Ascending aorta (tissue), 2 donors: ENCODE measurements at regions not wholly inside any gene's neighbourhood (a gene's known extent, or its start where the extent isn't known, plus 50 kb on each side); places are given as distances from the start of the nearest gene placed in this dataset.

Experiments
- DNase-seq, 2 donors: peaks; one replicate each; pipeline ENCODE4 v3.0.0-alpha.2; 2019; ENCODE audit warnings: low spot score in 2 of 2
- H3K27ac ChIP-seq, 2 donors: fragments of 200-600 bp; sonication (generic); one replicate each; pipeline ENCODE4 v1.5.1; 2016 to 2017; ENCODE audit warnings: mild to moderate bottlenecking in 1 of 2
- H3K27me3 ChIP-seq: fragments of 200-600 bp; sonication (generic); one replicate; pipeline ENCODE4 v1.5.1; 2017
- H3K36me3 ChIP-seq, 2 donors: fragments of 200-600 bp; sonication (generic); one replicate each; pipeline ENCODE4 v1.5.1; 2016
- H3K4me1 ChIP-seq, 2 donors: fragments of 200-600 bp; sonication (generic); one replicate each; pipeline ENCODE4 v1.5.1; 2016 to 2017; ENCODE audit warnings: mild to moderate bottlenecking in 1 of 2
- H3K4me3 ChIP-seq, 2 donors: fragments of 200-600 bp; sonication (generic); one replicate each; pipeline ENCODE4 v1.5.1; 2016 to 2017; ENCODE audit warnings: mild to moderate bottlenecking in 1 of 2
- H3K9me3 ChIP-seq, 2 donors: fragments of 200-600 bp; sonication (generic); one replicate each; pipeline ENCODE4 v1.5.1; 2016
- intact Hi-C: fragments of 100-400 bp; cut with DNase I; formaldehyde crosslinking; loops from one replicate; pipeline ENCODE4 v1.15.1; 2023
- TF ChIP-seq, protein P1 (sequence below), 3 experiments: fragments of 200-600 bp in 2 of 3; fragments of 450-650 bp in 1 of 3; sonication (generic) in 2 of 3; IDR thresholded peaks; one replicate each; pipeline ENCODE4 v1.5.1; 2016 to 2019; ENCODE audit warnings: antibody characterized with exemption in 3 of 3, mild to moderate bottlenecking in 1 of 3, moderate library complexity in 1 of 3

DNA sequence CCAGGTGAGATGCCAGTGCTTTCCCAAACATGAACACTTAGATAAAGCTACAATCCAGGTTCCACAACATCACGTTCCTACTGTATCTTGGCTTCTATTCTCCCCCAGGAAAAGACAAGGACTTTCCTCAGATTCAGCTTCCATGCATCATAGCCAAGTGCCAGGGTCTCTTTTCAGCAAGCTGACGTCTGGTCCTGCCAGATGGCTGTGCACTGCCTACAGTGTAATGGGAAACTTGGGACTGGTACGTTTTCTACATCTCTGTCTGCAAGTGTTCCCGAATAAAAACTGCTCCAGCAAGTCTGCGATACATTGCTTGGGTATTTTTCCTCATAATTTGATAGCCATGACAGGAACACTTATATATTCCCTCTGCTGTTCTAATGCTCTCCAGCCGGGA lies 412.5 kb downstream of the FAM181B start:
- no peaks in the 10 kb centered on the region for H3K9me3 ChIP-seq
- no peaks in the 10 kb centered on the region for H3K36me3 ChIP-seq
- no peaks in the 10 kb centered on the region for H3K4me1 ChIP-seq
- TF ChIP-seq, protein P1, sequence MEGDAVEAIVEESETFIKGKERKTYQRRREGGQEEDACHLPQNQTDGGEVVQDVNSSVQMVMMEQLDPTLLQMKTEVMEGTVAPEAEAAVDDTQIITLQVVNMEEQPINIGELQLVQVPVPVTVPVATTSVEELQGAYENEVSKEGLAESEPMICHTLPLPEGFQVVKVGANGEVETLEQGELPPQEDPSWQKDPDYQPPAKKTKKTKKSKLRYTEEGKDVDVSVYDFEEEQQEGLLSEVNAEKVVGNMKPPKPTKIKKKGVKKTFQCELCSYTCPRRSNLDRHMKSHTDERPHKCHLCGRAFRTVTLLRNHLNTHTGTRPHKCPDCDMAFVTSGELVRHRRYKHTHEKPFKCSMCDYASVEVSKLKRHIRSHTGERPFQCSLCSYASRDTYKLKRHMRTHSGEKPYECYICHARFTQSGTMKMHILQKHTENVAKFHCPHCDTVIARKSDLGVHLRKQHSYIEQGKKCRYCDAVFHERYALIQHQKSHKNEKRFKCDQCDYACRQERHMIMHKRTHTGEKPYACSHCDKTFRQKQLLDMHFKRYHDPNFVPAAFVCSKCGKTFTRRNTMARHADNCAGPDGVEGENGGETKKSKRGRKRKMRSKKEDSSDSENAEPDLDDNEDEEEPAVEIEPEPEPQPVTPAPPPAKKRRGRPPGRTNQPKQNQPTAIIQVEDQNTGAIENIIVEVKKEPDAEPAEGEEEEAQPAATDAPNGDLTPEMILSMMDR (IDR thresholded peaks at IDR 0.05), result no peak
- no peak overlapping the region for H3K4me3 ChIP-seq
- no peak overlapping the region for H3K27ac ChIP-seq
- intact Hi-C loops, result no loop called here
- no peak for DNase-seq
- H3K27me3 ChIP-seq, result no peaks in the 10 kb centered on the region

DNA sequence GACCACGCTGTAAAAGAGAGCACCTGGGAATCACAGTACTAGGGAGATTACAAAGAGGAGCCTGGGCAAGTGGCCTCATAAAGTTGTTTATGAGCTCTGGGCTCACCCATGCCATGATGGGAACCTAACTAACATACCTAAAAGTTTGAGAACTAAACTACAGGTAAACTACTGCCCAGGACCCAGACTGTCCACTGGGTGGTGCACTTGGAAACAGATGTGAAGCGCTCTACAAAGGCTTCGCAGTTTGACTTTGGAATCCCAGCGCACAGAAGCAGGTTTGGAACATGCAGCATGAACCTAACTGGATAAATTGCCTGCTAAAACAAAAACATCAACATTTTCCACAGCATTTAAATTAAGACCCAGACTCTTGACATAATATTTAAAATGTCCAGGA lies 418.6 kb downstream of the FAM181B start:
- DNase-seq, result no peak
- H3K27ac ChIP-seq, result no peak overlapping the region
- TF ChIP-seq, protein P1 (IDR thresholded peaks at IDR 0.05), result no peak
- H3K9me3 ChIP-seq, result no peaks in the 10 kb centered on the region
- H3K27me3 ChIP-seq, result no peaks in the 10 kb centered on the region
- no peak overlapping the region for H3K4me3 ChIP-seq
- H3K4me1 ChIP-seq, result no peaks in the 10 kb centered on the region
- no peaks in the 10 kb centered on the region for H3K36me3 ChIP-seq
- intact Hi-C loops, result no loop called here

DNA sequence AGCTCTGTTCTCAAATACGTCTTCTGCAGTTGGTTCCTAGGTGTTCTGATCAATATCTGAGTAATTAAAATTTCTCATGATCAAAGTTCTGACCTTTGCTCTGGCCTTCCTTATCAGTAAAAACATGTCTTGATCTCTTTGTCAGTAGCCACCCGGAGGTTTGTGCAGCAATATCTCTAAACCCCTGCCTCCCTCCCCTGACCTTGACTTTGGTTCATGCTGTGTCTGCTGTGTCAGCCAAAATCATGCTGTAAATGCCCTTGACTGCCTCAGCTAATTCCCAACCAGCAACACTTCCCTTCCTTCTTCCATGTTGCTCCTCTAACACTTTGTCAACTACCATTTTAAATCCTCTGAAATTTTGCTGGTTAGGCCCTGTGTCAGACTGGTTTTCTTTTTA lies 424.7 kb downstream of the FAM181B start:
- H3K4me3 ChIP-seq, result no peak overlapping the region
- H3K27ac ChIP-seq, result no peak overlapping the region
- TF ChIP-seq, protein P1 (IDR thresholded peaks at IDR 0.05), result no peak
- no peak for DNase-seq
- H3K27me3 ChIP-seq, result no peaks in the 10 kb centered on the region
- intact Hi-C loops, result no loop called here
- no peaks in the 10 kb centered on the region for H3K9me3 ChIP-seq
- no peaks in the 10 kb centered on the region for H3K4me1 ChIP-seq
- no peaks in the 10 kb centered on the region for H3K36me3 ChIP-seq

DNA sequence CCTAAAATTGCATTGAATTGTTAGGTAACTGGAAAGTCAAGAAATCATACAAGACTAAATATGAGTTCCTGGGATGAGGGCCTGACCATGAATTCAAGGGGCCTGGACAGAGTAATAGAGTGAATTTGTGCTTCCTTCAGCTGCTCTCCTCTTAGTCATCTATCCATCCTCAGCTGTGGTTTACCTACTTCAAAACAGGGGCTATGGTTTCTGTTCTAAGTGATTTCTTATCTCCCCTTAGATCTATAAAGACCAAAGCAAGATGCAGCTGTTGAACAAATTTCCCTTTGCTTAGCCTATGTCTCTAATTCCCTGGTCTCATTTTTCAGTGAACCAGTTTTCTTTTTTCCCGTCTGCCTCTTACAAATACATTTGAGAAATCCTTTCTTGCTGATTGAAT lies 428.5 kb downstream of the FAM181B start:
- H3K36me3 ChIP-seq, result no peaks in the 10 kb centered on the region
- no peak for DNase-seq
- no peak overlapping the region for H3K4me3 ChIP-seq
- no peaks in the 10 kb centered on the region for H3K27me3 ChIP-seq
- TF ChIP-seq, protein P1 (IDR thresholded peaks at IDR 0.05), result no peak
- H3K27ac ChIP-seq, result no peak overlapping the region
- intact Hi-C loops, result no loop called here
- H3K4me1 ChIP-seq, result no peaks in the 10 kb centered on the region
- no peaks in the 10 kb centered on the region for H3K9me3 ChIP-seq

DNA sequence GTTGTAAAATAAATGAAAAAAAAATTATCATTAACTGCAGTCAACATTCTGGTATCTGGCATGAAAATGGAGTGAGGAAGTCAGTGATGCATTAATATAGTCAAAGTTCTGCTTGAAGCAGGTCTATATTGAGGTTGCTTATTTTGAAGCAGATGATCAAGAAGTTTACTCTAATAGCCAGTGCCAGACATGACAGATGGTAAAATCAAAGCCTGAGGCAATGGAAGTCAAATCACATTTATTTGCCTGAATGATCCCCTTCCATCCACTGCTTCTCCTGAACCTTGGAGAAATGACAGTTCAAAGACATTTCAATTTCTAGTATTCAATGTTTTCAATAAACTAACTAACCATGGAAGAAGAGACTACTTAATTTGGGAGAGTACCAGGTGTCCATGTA lies 430.0 kb downstream of the FAM181B start:
- no peaks in the 10 kb centered on the region for H3K36me3 ChIP-seq
- intact Hi-C loops, result no loop called here
- H3K27ac ChIP-seq, result no peak overlapping the region
- no peaks in the 10 kb centered on the region for H3K4me1 ChIP-seq
- H3K27me3 ChIP-seq, result no peaks in the 10 kb centered on the region
- no peak for DNase-seq
- TF ChIP-seq, protein P1 (IDR thresholded peaks at IDR 0.05), result no peak
- H3K9me3 ChIP-seq, result no peaks in the 10 kb centered on the region
- no peak overlapping the region for H3K4me3 ChIP-seq

DNA sequence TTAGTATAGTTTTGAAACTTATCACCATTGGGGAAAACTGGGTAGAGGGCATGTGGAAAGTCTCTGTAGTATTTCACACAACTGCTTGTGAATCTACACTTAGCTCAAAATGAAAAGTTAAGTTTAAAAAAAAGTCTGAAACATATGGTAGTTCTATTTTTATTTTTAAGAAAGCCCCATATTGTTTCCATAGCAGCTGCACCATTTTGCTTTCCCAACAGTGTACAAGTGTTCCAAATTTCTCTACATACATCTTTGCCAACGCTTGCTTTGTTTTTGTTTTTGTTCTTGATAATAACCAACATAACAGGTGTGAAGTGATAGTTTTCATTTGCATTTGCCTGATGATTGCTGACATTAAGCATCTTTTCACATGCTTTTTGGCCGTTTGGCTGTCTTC lies 445.2 kb downstream of the FAM181B start:
- H3K4me3 ChIP-seq, result no peak overlapping the region
- H3K27me3 ChIP-seq, result no peaks in the 10 kb centered on the region
- intact Hi-C loops, result no loop called here
- DNase-seq, result no peak
- H3K4me1 ChIP-seq, result no peaks in the 10 kb centered on the region
- no peaks in the 10 kb centered on the region for H3K9me3 ChIP-seq
- no peaks in the 10 kb centered on the region for H3K36me3 ChIP-seq
- no peak overlapping the region for H3K27ac ChIP-seq
- TF ChIP-seq, protein P1 (IDR thresholded peaks at IDR 0.05), result no peak
